ENCODE measurements at regions not wholly inside any gene's neighbourhood (a gene's known extent, or its start where the extent isn't known, plus 50 kb on each side); places are given as distances from the start of the nearest gene placed in this dataset.

DNA sequence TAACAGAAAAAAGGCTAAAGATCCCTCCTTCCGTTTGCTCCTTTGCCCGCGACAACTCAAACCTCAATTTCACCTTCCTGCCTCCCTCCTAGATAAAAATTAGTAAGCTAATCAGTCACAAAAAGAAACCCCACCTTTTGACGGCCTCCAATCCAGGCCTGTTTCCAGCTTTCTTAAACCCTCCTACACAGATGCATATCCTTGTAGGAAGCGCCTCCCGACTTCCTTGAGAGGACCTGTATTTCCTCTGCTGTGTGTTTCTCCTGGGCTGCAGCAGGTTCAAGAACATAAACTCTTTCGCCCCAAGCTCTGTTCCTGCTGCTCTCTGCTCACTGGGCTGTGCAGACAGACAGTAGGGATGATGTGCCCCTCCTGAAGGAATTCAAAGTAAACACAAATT lies 168.8 kb downstream of the CYYR1 start:
- CTCF ChIA-PET (ENCODE audit: low intra/inter-chr PET ratio) = no interaction called here
- POLR2A ChIA-PET = no interaction called here

More for the DNA sequence above, 168.8 kb downstream of the CYYR1 start:
- intact Hi-C loops (cut with micrococcal nuclease) = no loop called here
- H2AFZ ChIP-seq (ENCODE audit: low read depth, low read length) = no peak overlapping the region
- no TSS peak for BruUV-seq (replicated peaks)
- 3% methylated on average over 7 of the region's 7 CpGs for WGBS (ENCODE audit: insufficient coverage, low coverage, missing lambda C conversion rate)
- TF ChIP-seq WHSC1 (IDR thresholded peaks at IDR 0.05; ENCODE audit: low read length) = no peak
- TF ChIP-seq, protein P1, sequence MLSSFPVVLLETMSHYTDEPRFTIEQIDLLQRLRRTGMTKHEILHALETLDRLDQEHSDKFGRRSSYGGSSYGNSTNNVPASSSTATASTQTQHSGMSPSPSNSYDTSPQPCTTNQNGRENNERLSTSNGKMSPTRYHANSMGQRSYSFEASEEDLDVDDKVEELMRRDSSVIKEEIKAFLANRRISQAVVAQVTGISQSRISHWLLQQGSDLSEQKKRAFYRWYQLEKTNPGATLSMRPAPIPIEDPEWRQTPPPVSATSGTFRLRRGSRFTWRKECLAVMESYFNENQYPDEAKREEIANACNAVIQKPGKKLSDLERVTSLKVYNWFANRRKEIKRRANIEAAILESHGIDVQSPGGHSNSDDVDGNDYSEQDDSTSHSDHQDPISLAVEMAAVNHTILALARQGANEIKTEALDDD (IDR thresholded peaks at IDR 0.05) = no peak
- TF ChIP-seq ADNP (tag; IDR thresholded peaks at IDR 0.05) = no peak
- TF ChIP-seq ETV5 (CRISPR knock-in tag; IDR thresholded peaks at IDR 0.05; ENCODE audit: low read depth) = no peak
- no peak for TF ChIP-seq LCOR (CRISPR knock-in tag; IDR thresholded peaks at IDR 0.05)
- TF ChIP-seq ZNF217 (CRISPR knock-in tag; IDR thresholded peaks at IDR 0.05) = no peak
- TF ChIP-seq, protein P2, sequence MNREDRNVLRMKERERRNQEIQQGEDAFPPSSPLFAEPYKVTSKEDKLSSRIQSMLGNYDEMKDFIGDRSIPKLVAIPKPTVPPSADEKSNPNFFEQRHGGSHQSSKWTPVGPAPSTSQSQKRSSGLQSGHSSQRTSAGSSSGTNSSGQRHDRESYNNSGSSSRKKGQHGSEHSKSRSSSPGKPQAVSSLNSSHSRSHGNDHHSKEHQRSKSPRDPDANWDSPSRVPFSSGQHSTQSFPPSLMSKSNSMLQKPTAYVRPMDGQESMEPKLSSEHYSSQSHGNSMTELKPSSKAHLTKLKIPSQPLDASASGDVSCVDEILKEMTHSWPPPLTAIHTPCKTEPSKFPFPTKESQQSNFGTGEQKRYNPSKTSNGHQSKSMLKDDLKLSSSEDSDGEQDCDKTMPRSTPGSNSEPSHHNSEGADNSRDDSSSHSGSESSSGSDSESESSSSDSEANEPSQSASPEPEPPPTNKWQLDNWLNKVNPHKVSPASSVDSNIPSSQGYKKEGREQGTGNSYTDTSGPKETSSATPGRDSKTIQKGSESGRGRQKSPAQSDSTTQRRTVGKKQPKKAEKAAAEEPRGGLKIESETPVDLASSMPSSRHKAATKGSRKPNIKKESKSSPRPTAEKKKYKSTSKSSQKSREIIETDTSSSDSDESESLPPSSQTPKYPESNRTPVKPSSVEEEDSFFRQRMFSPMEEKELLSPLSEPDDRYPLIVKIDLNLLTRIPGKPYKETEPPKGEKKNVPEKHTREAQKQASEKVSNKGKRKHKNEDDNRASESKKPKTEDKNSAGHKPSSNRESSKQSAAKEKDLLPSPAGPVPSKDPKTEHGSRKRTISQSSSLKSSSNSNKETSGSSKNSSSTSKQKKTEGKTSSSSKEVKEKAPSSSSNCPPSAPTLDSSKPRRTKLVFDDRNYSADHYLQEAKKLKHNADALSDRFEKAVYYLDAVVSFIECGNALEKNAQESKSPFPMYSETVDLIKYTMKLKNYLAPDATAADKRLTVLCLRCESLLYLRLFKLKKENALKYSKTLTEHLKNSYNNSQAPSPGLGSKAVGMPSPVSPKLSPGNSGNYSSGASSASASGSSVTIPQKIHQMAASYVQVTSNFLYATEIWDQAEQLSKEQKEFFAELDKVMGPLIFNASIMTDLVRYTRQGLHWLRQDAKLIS (CRISPR knock-in tag; IDR thresholded peaks at IDR 0.05) = no peak
- no peak for TF ChIP-seq BACH1 (tag; IDR thresholded peaks at IDR 0.05)
- no peak for TF ChIP-seq EZH2 (IDR thresholded peaks at IDR 0.05; ENCODE audit: borderline replicate concordance, low read depth, low read length)
- TF ChIP-seq, protein P3, sequence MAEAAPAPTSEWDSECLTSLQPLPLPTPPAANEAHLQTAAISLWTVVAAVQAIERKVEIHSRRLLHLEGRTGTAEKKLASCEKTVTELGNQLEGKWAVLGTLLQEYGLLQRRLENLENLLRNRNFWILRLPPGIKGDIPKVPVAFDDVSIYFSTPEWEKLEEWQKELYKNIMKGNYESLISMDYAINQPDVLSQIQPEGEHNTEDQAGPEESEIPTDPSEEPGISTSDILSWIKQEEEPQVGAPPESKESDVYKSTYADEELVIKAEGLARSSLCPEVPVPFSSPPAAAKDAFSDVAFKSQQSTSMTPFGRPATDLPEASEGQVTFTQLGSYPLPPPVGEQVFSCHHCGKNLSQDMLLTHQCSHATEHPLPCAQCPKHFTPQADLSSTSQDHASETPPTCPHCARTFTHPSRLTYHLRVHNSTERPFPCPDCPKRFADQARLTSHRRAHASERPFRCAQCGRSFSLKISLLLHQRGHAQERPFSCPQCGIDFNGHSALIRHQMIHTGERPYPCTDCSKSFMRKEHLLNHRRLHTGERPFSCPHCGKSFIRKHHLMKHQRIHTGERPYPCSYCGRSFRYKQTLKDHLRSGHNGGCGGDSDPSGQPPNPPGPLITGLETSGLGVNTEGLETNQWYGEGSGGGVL (CRISPR knock-in tag; IDR thresholded peaks at IDR 0.05) = no peak
- no peak for TF ChIP-seq ZNF232 (CRISPR knock-in tag; IDR thresholded peaks at IDR 0.05)
- no peak for TF ChIP-seq ARID2 (IDR thresholded peaks at IDR 0.05)
- no peak for TF ChIP-seq KAT7 (CRISPR knock-in tag; IDR thresholded peaks at IDR 0.05; ENCODE audit: borderline replicate concordance)
- TF ChIP-seq RFX7 (CRISPR knock-in tag; IDR thresholded peaks at IDR 0.05) = no peak
- no peak for TF ChIP-seq ZNF589 (CRISPR knock-in tag; IDR thresholded peaks at IDR 0.05; ENCODE audit: low read depth)
- no peaks in the 10 kb centered on the region for H3K9me1 ChIP-seq (ENCODE audit: control insufficient read depth, insufficient read depth, low read length)
- in situ Hi-C loops (cut with MboI) = no loop called here
- no peaks in the 10 kb centered on the region for H3K79me2 ChIP-seq (ENCODE audit: control insufficient read depth, insufficient read depth, low read length)
- H3K4me3 ChIP-seq = no peak overlapping the region
- H3K27me3 ChIP-seq (ENCODE audit: control insufficient read depth in 2 of 2, insufficient read depth in 2 of 2, low read length in 2 of 2) = no peaks in the 10 kb centered on the region
- H3K36me3 ChIP-seq (ENCODE audit: control insufficient read depth, insufficient read depth, low read length) = no peaks in the 10 kb centered on the region
- H3K9ac ChIP-seq (ENCODE audit: insufficient read depth in 1 of 2, low read depth in 2 of 2, low read length in 2 of 2) = no peak overlapping the region
- H4K20me1 ChIP-seq (replicated peaks; ENCODE audit: control insufficient read depth, insufficient read depth, low read length) = no peaks in the 10 kb centered on the region
- H3K27ac ChIP-seq (ENCODE audit: extremely low read depth, low read depth, low read length) = no peak overlapping the region
- no peaks in the 10 kb centered on the region for H3K4me1 ChIP-seq (replicated peaks in 1 of 2; ENCODE audit: control insufficient read depth in 2 of 2, insufficient read depth in 2 of 2, low read length in 2 of 2)
- DNase-seq (ENCODE audit: extremely low read depth in 1 of 4, low spot score in 3 of 4) (no peak), ATAC-seq (no peak), FAIRE-seq (no peak)
- H3K4me2 ChIP-seq (ENCODE audit: insufficient read depth, low read length) = no peak overlapping the region
- H3K9me3 ChIP-seq (replicated peaks; ENCODE audit: control insufficient read depth, insufficient read depth, low read depth, low read length) = 0 out of 2 replicates have a peak, but pooled peaks cover 2% of the 10 kb centered on the region
